ENCODE measurements at regions not wholly inside any gene's neighbourhood (a gene's known extent, or its start where the extent isn't known, plus 50 kb on each side); places are given as distances from the start of the nearest gene placed in this dataset.

DNA sequence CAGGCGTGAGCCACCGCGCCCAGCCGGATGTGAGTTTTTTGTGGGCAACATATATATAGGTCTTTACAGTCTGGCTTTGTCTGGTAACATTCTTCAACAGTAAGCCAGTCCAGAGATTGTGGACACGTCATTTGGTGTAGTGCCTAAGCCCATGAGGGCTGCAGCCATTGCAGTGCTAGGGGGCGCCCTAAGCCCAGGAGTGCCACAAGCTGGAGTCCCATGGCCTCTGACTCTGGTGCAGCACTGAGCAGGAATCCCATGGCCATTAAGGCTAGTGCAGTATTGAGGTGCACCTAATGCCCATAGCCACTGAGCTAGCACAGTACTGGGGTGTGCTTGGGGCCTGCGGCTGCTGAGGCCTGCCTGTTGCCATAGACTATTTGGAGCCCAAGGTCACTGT lies 136.4 kb upstream of the NDN start:
- TF ChIP-seq ETV6 (CRISPR knock-in tag; IDR thresholded peaks at IDR 0.05) (no peak), ATF2 (CRISPR knock-in tag; IDR thresholded peaks at IDR 0.05; ENCODE audit: borderline replicate concordance, low read depth) (no peak), FOXK1 (CRISPR knock-in tag; IDR thresholded peaks at IDR 0.05) (no peak), NR1H2 (CRISPR knock-in tag; IDR thresholded peaks at IDR 0.05) (no peak)
- TF ChIP-seq, protein P1, sequence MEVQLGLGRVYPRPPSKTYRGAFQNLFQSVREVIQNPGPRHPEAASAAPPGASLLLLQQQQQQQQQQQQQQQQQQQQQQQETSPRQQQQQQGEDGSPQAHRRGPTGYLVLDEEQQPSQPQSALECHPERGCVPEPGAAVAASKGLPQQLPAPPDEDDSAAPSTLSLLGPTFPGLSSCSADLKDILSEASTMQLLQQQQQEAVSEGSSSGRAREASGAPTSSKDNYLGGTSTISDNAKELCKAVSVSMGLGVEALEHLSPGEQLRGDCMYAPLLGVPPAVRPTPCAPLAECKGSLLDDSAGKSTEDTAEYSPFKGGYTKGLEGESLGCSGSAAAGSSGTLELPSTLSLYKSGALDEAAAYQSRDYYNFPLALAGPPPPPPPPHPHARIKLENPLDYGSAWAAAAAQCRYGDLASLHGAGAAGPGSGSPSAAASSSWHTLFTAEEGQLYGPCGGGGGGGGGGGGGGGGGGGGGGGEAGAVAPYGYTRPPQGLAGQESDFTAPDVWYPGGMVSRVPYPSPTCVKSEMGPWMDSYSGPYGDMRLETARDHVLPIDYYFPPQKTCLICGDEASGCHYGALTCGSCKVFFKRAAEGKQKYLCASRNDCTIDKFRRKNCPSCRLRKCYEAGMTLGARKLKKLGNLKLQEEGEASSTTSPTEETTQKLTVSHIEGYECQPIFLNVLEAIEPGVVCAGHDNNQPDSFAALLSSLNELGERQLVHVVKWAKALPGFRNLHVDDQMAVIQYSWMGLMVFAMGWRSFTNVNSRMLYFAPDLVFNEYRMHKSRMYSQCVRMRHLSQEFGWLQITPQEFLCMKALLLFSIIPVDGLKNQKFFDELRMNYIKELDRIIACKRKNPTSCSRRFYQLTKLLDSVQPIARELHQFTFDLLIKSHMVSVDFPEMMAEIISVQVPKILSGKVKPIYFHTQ (CRISPR knock-in tag; IDR thresholded peaks at IDR 0.05) = no peak
- TF ChIP-seq, protein P2, sequence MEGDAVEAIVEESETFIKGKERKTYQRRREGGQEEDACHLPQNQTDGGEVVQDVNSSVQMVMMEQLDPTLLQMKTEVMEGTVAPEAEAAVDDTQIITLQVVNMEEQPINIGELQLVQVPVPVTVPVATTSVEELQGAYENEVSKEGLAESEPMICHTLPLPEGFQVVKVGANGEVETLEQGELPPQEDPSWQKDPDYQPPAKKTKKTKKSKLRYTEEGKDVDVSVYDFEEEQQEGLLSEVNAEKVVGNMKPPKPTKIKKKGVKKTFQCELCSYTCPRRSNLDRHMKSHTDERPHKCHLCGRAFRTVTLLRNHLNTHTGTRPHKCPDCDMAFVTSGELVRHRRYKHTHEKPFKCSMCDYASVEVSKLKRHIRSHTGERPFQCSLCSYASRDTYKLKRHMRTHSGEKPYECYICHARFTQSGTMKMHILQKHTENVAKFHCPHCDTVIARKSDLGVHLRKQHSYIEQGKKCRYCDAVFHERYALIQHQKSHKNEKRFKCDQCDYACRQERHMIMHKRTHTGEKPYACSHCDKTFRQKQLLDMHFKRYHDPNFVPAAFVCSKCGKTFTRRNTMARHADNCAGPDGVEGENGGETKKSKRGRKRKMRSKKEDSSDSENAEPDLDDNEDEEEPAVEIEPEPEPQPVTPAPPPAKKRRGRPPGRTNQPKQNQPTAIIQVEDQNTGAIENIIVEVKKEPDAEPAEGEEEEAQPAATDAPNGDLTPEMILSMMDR (IDR thresholded peaks at IDR 0.05) = peak; percentile 28; the same call in 1 of the 2 replicates
- TF ChIP-seq, protein P3, sequence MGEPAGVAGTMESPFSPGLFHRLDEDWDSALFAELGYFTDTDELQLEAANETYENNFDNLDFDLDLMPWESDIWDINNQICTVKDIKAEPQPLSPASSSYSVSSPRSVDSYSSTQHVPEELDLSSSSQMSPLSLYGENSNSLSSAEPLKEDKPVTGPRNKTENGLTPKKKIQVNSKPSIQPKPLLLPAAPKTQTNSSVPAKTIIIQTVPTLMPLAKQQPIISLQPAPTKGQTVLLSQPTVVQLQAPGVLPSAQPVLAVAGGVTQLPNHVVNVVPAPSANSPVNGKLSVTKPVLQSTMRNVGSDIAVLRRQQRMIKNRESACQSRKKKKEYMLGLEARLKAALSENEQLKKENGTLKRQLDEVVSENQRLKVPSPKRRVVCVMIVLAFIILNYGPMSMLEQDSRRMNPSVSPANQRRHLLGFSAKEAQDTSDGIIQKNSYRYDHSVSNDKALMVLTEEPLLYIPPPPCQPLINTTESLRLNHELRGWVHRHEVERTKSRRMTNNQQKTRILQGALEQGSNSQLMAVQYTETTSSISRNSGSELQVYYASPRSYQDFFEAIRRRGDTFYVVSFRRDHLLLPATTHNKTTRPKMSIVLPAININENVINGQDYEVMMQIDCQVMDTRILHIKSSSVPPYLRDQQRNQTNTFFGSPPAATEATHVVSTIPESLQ (CRISPR knock-in tag; IDR thresholded peaks at IDR 0.05) = no peak
